ENCODE measurements at regions not wholly inside any gene's neighbourhood (a gene's known extent, or its start where the extent isn't known, plus 50 kb on each side); places are given as distances from the start of the nearest gene placed in this dataset.

DNA sequence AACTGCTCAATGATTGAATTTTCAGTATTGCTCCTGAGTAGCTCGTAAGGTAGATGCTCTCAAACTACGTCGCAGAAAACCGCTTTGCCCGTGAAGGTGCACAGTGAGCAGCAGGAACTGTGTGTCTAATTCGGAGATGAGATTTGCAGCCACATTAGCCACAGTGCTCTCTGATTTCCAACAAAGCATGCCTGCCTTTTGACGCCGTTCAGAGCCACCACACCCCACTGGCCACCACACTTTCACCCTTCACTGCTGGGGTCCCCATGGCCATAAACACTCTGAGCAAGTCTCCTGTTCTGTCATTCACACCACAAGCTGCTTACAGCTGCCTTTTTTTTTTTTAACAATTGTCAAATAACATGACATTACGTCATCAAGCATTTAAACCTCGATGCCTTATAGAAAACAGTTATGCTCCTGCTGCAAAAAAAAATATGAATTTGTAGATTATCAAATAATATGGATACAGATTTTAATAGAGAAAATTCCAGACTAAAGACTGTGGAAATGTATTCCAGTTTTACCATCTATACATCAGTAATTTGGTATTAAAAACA lies 578.8 kb upstream of the PFKP start:
- TF ChIP-seq POLR2AphosphoS5 (IDR thresholded peaks at IDR 0.05) (no peak), POLR2A (IDR thresholded peaks at IDR 0.05) (no peak)
- TF ChIP-seq, protein P1, sequence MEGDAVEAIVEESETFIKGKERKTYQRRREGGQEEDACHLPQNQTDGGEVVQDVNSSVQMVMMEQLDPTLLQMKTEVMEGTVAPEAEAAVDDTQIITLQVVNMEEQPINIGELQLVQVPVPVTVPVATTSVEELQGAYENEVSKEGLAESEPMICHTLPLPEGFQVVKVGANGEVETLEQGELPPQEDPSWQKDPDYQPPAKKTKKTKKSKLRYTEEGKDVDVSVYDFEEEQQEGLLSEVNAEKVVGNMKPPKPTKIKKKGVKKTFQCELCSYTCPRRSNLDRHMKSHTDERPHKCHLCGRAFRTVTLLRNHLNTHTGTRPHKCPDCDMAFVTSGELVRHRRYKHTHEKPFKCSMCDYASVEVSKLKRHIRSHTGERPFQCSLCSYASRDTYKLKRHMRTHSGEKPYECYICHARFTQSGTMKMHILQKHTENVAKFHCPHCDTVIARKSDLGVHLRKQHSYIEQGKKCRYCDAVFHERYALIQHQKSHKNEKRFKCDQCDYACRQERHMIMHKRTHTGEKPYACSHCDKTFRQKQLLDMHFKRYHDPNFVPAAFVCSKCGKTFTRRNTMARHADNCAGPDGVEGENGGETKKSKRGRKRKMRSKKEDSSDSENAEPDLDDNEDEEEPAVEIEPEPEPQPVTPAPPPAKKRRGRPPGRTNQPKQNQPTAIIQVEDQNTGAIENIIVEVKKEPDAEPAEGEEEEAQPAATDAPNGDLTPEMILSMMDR (IDR thresholded peaks at IDR 0.05), result no peak
